ENCODE measurements at regions not wholly inside any gene's neighbourhood (a gene's known extent, or its start where the extent isn't known, plus 50 kb on each side); places are given as distances from the start of the nearest gene placed in this dataset.

- DNase-seq (no peak), ATAC-seq (no peak)
- intact Hi-C loops (cut with micrococcal nuclease): no loop called here
Measured at GRCh38 chr4:27844376-27844775, 983.7 kb downstream of the STIM2 start.

GRCh38 chr4:27846951-27847350 lies 986.3 kb downstream of the STIM2 start:
- ATAC-seq: no peak
- no peak for DNase-seq
- intact Hi-C loops (cut with micrococcal nuclease): no loop called here

- intact Hi-C loops (cut with micrococcal nuclease): no loop called here
- ATAC-seq: peak; percentile 39
- DNase-seq: no peak
Measured at GRCh38 chr4:27861381-27861787, 1000.7 kb downstream of the STIM2 start.

- DNase-seq (no peak), ATAC-seq (no peak)
- intact Hi-C loops (cut with micrococcal nuclease): no loop called here
Measured at GRCh38 chr4:27861802-27862201, 1001.2 kb downstream of the STIM2 start.

- no peak for ATAC-seq
- DNase-seq: no peak
- intact Hi-C loops (cut with micrococcal nuclease): no loop called here
Measured at GRCh38 chr4:27873596-27873995, 1013.0 kb downstream of the STIM2 start.

- no peak for DNase-seq
- ATAC-seq: no peak
- intact Hi-C loops (cut with micrococcal nuclease): no loop called here
Measured at GRCh38 chr4:27881705-27882104, 1021.1 kb downstream of the STIM2 start.

- no peak for ATAC-seq
- intact Hi-C loops (cut with micrococcal nuclease): no loop called here
Measured at GRCh38 chr4:27886120-27886519, 1025.5 kb downstream of the STIM2 start.

GRCh38 chr4:27887646-27888045 lies 1027.0 kb downstream of the STIM2 start:
- intact Hi-C loops (cut with micrococcal nuclease): no loop called here
- no peak for DNase-seq
- no peak for ATAC-seq

More at GRCh38 chr4:27886120-27886519, 1025.5 kb downstream of the STIM2 start:
- DNase-seq: no peak

GRCh38 chr4:27888505-27888904 lies 1027.9 kb downstream of the STIM2 start:
- intact Hi-C loops (cut with micrococcal nuclease): no loop called here
- no peak for ATAC-seq
- DNase-seq: no peak

- DNase-seq (no peak), ATAC-seq (no peak)
- intact Hi-C loops (cut with micrococcal nuclease): no loop called here
Measured at GRCh38 chr4:27894951-27895350, 1034.3 kb downstream of the STIM2 start.

GRCh38 chr4:27908356-27908755 lies 1047.7 kb downstream of the STIM2 start:
- no peak for ATAC-seq
- no peak for DNase-seq

GRCh38 chr4:27910227-27910626 lies 1049.6 kb downstream of the STIM2 start:
- DNase-seq (no peak), ATAC-seq (no peak)
- intact Hi-C loops (cut with micrococcal nuclease): no loop called here

More at GRCh38 chr4:27908356-27908755, 1047.7 kb downstream of the STIM2 start:
- intact Hi-C loops (cut with micrococcal nuclease): no loop called here

GRCh38 chr4:27911047-27911446 lies 1050.4 kb downstream of the STIM2 start:
- ATAC-seq: peak; percentile 46
- DNase-seq: no peak
- intact Hi-C loops (cut with micrococcal nuclease): no loop called here

GRCh38 chr4:27913738-27914137 lies 1053.1 kb downstream of the STIM2 start:
- DNase-seq (no peak), ATAC-seq (no peak)
- intact Hi-C loops (cut with micrococcal nuclease): no loop called here

- DNase-seq (no peak), ATAC-seq (no peak)
- intact Hi-C loops (cut with micrococcal nuclease): no loop called here
Measured at GRCh38 chr4:27915822-27916221, 1055.2 kb downstream of the STIM2 start.

GRCh38 chr4:27916452-27917184 lies 1056.0 kb downstream of the STIM2 start:
- ATAC-seq (peak; percentile 64), DNase-seq (no peak)
- intact Hi-C loops (cut with micrococcal nuclease): no loop called here

- ATAC-seq: no peak
- intact Hi-C loops (cut with micrococcal nuclease): no loop called here
- DNase-seq: no peak
Measured at GRCh38 chr4:27917381-27917780, 1056.7 kb downstream of the STIM2 start.

- ATAC-seq: no peak
- intact Hi-C loops (cut with micrococcal nuclease): no loop called here
- no peak for DNase-seq
Measured at GRCh38 chr4:27921231-27921630, 1060.6 kb downstream of the STIM2 start.

- no peak for ATAC-seq
- DNase-seq: no peak
- intact Hi-C loops (cut with micrococcal nuclease): no loop called here
Measured at GRCh38 chr4:27928761-27929540, 1068.3 kb downstream of the STIM2 start.

- DNase-seq (no peak), ATAC-seq (no peak)
- intact Hi-C loops (cut with micrococcal nuclease): no loop called here
Measured at GRCh38 chr4:27930291-27930690, 1069.7 kb downstream of the STIM2 start.

GRCh38 chr4:27930976-27931375 lies 1070.3 kb downstream of the STIM2 start:
- ATAC-seq (no peak), DNase-seq (no peak)
- intact Hi-C loops (cut with micrococcal nuclease): no loop called here

All from left ventricle myocardium superior (tissue), 1 donor.